HG03097 (cell line): ENCODE measurements at regions not wholly inside any gene's neighbourhood (a gene's known extent, or its start where the extent isn't known, plus 50 kb on each side); places are given as distances from the start of the nearest gene placed in this dataset.

Experiments used
- ATAC-seq: cut with Tn5 transposase; IDR thresholded peaks from one replicate; pipeline ENCODE4 v1.9.1; 2021; ENCODE audit not compliant: unreplicated experiment, low FRiP score

DNA sequence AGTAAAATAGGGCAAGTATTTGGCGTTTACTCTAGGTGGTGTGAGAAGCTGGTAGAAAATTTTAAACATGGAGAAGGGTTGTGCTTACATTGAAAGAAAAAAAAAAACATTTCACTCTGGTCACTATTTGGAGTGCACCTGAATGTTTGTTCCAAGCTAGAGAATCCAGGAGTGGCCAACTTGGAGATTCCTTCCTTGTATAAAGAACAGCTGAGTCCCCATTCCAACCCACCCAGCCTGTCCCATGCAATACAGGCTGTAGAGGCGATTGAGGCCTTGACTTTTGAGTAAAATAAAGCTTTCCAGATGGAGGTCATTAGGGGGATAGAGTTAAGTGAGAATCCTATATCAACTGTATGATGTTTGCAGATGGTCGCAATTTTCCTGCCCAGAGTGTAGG lies 203.8 kb upstream of the SYT4 start:
- ATAC-seq = no peak

DNA sequence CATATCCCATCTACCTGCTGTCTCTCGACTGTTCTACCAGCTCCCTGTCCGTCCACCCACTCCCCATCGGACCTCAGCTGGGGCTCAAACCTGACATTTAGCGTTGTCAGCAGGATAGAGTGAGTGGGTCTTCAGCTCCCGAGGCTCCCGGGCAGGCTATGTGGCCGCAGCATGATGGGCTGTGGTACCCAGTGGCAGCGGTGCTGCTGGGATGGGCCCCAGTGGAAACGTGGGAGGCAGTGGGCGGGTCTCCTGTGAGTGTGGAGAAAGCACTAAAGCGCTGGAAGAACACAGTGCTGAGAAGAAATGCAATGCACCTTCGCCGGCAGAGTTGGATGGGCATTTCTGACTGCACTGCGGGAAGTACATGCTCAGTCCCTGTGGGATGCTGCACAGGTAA lies 204.8 kb upstream of the SYT4 start:
- ATAC-seq = no peak

DNA sequence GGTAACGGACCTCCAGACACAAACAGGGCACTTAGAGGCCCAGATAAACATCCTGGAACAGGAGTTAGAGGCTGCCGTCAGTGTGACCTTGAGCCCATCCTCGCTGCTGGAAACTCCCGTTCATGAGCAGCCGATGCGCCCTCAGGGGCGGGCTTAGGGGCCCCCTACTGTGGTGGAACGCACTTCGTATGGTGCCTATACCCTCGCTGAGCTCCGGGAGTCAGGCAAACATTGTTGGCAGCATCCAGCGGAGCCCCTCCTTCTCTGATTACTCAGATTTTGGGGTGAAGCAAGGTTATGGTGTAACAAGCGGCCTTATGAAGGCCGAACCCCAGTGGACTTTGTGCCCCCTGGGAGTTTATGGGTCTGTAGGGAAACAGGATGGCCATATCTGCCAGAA lies 205.3 kb upstream of the SYT4 start:
- ATAC-seq = no peak

DNA sequence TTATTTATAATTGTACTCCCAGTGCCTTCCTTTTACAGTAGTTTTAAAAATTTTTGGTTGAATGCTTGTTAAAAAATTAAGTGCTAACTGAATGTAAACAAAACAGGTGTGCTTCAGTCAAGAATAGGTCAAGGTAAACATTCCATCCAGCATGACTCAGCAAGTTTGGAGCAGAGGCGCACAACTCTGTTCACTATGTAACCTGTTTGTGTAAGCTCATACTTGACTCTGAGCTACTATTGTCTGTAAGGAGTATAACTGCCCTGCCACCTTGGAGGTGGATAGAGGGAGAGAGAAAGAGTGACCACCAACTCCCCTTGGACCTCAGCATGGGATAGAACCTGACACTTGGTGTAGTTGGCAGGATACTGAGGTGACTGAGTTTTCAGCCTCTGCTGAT lies 207.4 kb upstream of the SYT4 start:
- ATAC-seq = no peak

DNA sequence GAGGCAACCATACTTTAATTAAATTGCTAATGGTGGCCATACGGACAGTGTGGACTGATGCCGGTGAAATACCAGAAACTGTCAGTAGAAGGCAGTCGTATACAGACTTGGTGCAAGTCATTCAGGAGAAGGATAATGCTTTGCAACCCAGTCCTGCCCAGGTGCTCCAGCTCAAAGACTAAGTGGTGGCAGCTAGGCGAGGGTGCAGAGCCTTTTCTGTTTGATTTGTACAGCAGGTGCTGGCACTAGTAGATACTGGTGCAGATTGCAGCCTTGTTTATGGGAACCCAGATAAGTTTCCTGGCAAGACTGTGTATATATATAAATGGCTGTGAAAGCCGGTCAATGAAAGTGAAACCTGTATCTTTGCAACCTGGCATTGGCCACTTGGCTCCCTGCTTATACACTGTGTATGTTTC lies 208.3 kb upstream of the SYT4 start:
- no peak for ATAC-seq

DNA sequence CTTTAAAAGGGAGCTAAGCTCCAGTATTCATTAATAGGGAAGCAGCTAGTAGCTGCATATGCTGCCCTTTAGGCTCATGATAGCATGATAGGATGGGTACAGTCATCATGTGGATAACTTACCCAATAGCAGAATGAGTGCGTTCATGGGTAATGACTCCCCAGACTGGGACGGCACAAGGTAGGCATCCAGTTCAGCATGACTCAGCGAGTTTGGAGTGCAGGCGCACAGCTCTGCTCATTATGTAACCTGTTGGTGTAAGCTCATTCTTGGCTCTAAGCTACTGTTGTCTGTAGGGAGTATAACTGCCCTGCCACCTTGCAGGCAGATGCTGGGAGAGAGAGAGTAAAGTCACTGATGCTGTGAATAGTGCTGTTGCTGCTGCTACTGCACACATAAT lies 209.2 kb upstream of the SYT4 start:
- ATAC-seq = no peak

DNA sequence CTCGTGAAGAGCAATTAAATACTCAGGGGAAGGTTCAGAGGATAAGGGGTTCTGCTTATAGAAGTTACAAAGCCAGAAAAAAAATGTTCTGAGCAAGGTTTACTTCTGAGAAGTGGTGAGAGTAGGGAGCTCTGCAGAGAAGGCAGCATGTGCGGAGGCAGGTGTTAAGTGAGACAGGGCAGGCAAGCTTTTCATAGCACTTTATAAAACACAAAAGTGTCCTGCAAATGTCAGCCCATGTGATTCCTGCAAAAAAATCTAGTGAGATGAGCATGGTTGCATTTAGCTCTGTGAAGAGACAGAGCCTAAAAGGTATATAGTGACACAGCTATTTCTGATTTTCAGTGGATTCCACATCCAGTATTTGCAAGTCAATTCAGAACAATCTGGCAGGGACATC lies 223.8 kb upstream of the SYT4 start:
- ATAC-seq = no peak

DNA sequence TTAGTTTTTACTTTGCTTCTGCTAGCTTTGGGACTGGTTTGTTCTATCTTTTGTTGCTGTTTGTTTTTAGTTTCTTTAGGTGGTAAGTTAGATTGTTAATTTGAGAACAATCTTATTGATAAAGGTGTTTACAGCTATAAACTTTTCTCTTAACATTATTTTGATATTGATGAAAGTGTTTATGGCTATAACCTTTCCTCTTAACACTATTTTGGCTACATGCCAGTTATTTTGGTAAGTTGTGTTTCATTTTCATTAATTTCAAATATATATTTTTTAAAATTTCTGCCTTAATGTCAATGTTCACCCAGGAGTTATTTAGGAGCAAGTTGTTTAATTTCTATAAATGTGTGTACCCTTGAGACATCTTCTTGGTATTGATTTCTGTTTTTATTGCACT lies 229.6 kb upstream of the SYT4 start:
- ATAC-seq = no peak

DNA sequence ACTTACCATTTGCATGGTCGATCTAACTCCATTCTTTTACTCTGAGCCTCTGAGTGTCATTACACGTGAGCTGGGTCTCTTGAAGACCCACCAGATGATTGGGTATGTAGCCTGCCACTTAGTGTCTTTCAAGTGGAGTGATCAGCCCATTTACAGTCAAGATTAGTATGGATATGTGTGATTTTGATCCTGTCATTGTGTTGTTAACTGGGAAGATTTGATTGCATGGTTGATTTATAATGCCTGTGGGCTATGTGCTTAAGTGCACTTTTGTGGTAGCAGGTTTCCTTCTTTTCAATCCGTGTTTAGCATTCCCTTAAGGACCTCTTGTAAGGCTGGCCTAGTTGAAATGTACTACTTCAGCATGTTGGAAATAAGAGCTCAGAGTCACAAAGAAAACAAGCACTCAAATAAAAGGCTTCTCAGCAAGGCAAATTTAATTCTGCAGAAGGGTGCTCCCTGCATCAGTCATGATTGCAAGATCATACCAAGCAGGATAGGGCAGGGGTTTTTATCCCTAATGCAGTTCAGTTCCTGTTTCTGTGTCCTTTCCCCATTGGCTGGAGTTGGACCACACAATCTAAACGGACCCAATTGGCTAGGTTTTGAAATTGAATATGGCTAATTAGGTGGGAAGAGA lies 230.7 kb upstream of the SYT4 start:
- ATAC-seq = no peak

DNA sequence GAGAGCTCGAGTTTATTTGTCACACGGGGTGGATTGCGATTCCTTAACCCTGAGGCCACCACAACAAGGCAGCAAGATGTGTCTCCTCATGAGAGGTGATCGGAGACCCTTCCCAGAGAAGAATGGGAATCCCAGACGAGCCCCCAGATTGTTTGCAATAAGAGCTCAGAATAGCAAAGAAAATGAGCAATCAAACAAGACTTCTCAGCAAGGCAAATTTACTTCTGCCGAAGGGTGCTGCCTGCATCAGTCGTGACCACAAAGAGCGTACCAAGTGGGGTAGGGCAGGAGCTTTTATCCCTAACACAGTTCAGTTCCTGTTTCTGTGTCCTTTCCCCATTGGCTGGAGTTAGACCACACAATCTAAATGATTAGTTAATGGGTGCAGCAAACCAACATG lies 237.5 kb upstream of the SYT4 start:
- ATAC-seq = no peak

DNA sequence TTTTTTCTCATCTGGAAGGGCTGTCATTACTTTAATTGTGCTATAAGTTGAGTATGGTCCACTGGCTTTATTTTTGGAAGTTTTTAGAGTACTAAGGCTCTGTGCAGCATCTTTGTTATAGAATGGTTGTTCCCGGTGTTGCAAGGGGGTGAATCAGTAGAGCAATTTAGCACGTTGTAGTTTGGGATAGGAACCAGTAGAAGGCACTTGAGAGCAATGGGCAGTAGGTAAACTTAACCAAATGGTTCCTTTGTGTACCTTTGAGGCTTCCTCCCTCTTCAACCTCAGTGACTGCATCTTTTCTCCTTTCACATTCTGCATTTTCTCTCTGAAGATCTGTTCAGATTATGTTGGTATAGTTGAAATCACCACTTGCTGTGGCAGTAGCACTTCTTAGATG lies 238.2 kb upstream of the SYT4 start:
- ATAC-seq = no peak

DNA sequence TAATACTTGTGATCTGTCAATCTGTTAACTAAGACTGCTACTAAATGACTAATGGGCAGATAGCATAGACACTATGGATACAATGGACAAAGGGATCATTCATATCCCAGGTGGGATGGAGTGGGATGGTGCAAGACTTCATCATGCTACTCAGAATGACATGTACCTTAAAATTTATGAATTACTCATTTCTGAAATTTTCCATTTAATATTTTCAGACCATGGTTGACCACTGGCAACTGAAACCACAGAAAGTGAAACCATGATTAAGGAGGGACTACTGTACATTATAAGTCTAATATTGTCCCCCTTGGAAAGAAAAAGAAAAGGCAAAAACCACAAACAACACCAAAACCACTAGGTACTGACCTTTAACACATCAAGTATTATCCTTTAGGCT lies 247.0 kb upstream of the SYT4 start:
- ATAC-seq = no peak

DNA sequence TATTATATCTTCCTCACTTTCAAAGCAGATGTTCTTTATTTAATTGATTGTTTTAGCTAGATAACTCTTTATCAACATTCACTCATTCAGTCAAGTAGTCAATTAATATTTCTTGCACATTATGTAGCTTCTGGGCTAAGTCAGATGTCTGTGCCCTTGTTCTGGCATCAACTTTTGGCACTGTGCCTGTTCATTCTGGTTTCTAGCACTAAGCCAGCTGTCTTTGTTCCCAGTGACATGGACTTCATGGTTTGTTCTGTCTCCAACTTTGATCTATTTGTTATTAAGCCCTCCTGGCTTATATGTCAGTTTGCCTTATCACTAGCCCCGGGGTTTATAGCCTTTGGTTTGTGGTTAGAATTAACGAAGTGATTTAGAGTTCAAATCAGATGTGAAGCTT lies 247.9 kb upstream of the SYT4 start:
- no peak for ATAC-seq

DNA sequence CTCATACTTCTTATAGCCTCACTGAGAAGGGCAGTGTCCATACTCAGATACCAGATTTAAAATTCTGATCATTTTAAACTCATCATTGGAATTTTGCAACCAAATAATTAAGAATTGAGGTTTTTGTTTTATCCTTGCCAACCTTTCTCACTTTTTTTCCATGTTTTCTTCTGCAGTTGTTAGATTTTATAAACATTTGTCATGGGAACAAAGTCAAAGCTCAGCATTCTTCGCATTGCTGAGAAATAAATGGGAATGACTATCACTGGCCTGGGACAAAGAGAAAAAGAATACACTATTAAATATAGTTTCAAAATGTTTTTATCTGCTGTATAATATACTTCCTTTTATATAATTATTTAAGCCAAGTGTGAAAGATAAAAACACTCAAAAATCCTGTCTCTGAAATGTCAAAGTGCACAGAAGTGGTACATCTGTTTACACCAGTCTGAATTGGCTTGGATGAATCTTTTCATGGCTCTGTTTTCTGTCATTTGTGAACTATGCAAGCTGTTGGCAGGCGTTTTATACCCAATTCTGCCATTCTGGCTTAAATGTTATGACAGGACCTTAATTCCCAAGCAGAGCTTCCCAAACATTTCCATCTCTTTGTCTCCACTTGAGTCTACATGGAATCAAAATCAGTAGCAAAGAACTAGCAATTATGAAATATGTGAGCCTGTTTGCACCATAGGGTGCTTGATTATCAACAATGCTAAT lies 249.3 kb upstream of the SYT4 start:
- ATAC-seq = no peak

DNA sequence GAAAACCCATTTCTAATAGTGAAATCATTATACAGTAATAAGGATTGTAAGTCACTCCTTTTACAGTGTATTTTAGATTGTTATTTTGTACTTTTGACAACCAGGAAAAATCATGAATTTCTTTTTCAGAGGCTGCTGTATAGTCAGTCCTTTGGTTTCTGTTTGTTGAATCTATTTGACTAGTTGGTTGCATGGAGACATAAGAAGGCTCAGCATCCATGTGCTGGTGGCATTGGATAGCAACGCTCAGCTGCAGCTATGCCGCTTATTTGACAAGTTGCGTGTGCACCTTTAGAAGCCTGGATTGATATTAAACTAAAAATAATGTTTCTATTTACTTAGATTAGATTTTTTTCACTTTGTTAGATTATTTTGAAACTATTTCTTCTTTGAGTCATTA lies 254.1 kb upstream of the SYT4 start:
- no peak for ATAC-seq

DNA sequence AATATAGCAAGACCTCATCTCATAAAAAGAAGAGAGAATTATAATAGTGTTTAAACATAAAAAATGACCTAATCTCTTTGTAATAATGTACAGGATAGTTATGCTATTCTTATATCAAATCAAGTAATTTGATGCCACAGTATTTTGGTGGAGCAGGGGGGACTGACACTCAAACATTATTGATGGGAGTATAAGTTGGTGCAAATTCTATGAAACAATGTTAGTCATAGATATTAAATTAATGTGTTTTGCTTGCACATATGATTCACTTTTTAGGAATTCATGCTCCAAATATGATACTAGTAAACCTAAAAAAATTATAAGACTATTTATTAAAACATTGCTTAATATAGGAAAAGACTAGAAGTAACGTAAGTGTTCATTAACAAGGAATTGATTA lies 256.1 kb upstream of the SYT4 start:
- no peak for ATAC-seq

DNA sequence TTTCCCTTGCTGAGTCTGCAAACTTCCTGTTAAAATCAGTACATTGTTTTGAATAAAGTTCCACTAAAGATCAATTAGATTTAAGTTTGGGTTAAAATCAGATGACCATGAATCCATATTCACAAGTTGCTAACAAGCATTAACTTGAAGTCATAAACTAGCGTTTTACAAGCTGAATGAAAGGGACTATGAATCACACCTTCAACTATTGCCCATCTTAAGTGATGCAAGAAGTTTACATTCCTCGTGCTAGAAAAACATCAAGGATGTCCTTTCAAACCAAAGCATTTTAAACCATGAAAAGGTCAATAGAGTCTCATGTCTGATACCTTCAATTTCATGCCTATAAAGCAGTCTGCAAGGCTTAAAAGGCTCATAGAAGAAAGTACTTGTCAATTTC lies 257.2 kb upstream of the SYT4 start:
- ATAC-seq = no peak

DNA sequence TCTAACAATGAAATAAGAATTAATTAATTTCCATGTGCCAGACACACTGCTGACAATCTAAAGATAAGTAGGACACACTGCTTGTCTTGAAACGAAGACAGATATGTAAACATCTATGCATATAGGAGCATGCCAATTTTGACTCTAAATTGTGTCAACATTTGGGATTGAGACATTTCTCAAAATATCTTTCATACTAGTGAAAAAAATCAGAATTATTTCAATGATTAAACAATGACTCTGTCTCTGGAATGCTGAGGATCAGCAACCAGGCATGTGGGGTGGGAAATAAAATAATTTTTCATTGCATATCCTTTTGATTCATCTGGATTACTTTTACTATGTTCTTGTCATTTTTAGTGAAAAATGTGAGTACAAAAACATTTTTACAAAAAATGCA lies 262.6 kb upstream of the SYT4 start:
- no peak for ATAC-seq

DNA sequence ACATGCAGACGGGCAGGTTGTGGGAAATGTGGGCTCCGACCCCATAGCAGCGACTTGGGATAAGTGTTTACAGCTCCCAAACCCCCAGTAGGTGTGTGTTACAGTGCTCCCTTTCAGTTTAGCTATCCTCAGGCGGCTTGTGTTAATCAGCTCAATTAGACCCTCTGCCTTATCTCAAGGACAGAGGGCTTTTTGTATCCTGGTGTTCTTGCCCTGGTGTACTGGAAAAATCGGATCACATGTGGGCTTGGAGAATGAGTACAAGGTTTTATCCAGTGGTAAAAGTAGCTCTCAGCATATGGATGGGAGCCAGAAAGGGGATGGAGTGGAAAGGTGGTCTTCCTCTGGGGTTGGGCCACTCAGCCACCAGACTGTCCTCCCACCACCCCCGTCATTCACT lies 264.7 kb upstream of the SYT4 start:
- ATAC-seq = no peak

DNA sequence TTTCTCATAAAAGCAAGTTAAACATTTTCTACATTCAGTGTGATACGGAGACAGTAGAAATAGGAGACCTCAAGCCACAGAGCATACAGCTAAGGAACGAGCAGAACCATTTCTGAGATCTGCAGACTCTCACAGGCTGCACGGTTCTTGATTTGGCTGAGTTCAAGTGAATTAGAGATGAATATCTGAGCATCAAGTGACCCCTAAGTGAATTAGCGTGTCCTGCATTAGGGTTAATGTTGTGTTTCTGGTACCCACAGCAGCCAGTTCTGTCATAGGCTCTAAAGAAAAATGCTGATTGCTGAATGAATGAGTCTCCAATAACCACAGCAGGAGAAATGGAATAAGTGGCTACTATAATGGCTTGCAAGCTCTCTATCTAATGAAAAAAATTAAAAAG lies 265.9 kb upstream of the SYT4 start:
- ATAC-seq = no peak

DNA sequence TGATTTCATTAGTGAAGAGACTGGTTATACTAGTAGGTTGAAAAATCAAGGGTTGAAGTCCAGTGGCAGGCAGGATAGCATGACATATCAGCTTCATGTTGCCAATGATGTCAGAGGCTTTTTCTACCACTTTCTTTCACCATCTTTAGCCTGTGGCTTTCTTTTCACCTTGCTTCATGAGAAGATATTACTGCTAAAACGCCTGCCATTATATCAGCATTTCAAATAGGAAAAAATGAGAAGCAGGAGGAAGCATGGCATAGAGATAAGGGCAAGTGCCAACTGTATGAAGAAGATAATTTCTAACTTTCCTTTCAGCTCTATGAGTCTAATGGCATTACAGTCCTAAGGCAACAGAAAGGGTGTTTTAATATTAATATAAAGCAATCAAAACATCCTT lies 270.2 kb upstream of the SYT4 start:
- no peak for ATAC-seq

DNA sequence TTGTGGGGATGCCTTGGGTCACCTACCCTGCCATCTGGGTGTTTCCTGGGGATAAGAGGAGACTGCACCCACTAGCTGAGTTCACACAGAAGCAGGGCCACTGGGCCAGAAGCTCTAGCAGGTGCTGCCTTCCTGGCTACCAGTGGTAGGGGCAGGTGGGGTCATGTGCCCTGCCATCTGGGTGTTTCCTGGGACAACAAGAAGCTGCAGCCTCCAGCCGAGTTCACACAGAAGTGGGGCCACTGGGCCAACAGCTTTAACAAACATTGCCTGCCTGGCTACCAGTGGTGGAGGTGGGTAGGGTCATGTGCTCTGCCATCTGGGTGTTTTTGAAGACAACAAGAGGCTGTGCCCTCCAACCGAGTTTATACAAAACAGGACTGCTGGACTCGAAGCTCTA lies 282.2 kb upstream of the SYT4 start:
- no peak for ATAC-seq

DNA sequence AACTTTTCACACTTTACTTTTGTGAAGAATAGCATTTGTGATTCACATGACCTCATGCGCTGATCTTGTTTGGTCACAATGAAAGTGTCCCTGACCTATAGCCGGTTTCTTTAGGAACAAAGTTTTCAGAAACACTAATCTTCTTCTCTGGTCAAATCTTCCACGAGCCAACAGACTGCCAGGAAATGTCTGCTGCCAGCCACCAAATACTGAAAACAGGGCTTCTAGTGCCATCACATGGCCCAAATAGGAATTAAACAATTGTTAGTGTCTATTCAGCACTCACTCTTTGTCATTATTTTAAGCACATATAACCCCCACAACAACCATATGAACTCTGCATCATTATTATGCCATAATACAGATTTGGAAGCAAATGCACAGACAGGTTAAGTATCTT lies 286.5 kb upstream of the SYT4 start:
- no peak for ATAC-seq
